SK-N-SH (cell line): ENCODE measurements at regions not wholly inside any gene's neighbourhood (a gene's known extent, or its start where the extent isn't known, plus 50 kb on each side); places are given as distances from the start of the nearest gene placed in this dataset.

ENCODE experiments used
- CTCF ChIA-PET: fragments of 300-600, 350-600 bp; formaldehyde crosslinking; extraction: SDS; loops from one replicate; lab custom pipeline; 2021; lab: Yijun Ruan, JAX
- POLR2A ChIA-PET: fragments of 350-600 bp; sonication (Branson Sonifier 250); formaldehyde crosslinking; extraction: SDS; loops from one replicate; lab custom pipeline; 2020; ENCODE audit warnings: antibody characterized with exemption, inconsistent platforms; lab: Yijun Ruan, JAX
- DNase-seq: peaks from one replicate; pipeline ENCODE4 v3.0.0; 2012
- H2AFZ ChIP-seq: fragments of 200-600 bp; sonication (generic); 2 replicates; pipeline ENCODE4 v1.8.1; 2016; ENCODE audit warnings: antibody characterized with exemption, mild to moderate bottlenecking, low read depth
- H3F3A ChIP-seq: fragments of 200-600 bp; sonication (generic); replicated peaks from 2 replicates; pipeline ENCODE3; 2016; ENCODE audit warnings: antibody characterized with exemption, mild to moderate bottlenecking; ENCODE audit not compliant: insufficient read depth
- H3K27ac ChIP-seq, 2 experiments: fragments of 200-500 bp in 1 of 2; fragments of 200-600 bp in 1 of 2; sonication (Bioruptor generic) in 1 of 2; sonication (generic), shearing (Covaris generic) in 1 of 2; 2 replicates each; pipeline versions ENCODE4 v1.5.1 to v1.6.1; 2014 to 2016; ENCODE audit warnings: low read depth in 2 of 2, inconsistent platforms in 1 of 2, low read length in 1 of 2, mild to moderate bottlenecking in 1 of 2, mixed read lengths in 1 of 2
- H3K27me3 ChIP-seq: fragments of 200-600 bp; sonication (generic), shearing (Covaris generic); 2 replicates; pipeline ENCODE4 v1.6.1; 2016; ENCODE audit warnings: mixed run types; ENCODE audit not compliant: insufficient read depth
- H3K36me3 ChIP-seq, 2 experiments: fragments of 200-500 bp in 1 of 2; fragments of 200-600 bp in 1 of 2; sonication (Bioruptor generic) in 1 of 2; sonication (generic) in 1 of 2; replicated peaks in 1 of 2; 2 replicates each; pipeline versions ENCODE3 to v1.5.1; 2014 to 2016; ENCODE audit warnings: low read length in 1 of 2, mild to moderate bottlenecking in 1 of 2; ENCODE audit not compliant: insufficient read depth in 2 of 2, control insufficient read depth in 1 of 2
- H3K4me1 ChIP-seq, 2 experiments: fragments of 200-500 bp in 1 of 2; fragments of 200-600 bp in 1 of 2; sonication (Bioruptor generic) in 1 of 2; sonication (generic), shearing (Covaris generic) in 1 of 2; 2 replicates each; pipeline versions ENCODE4 v1.5.1 to v1.6.1; 2014 to 2016; ENCODE audit warnings: low read depth in 1 of 2, low read length in 1 of 2, mixed run types in 1 of 2; ENCODE audit not compliant: insufficient read depth in 2 of 2, control insufficient read depth in 1 of 2
- H3K4me2 ChIP-seq: fragments of 200-600 bp; sonication (generic), shearing (Covaris generic); 2 replicates; pipeline ENCODE4 v1.6.1; 2017; ENCODE audit warnings: mixed run types
- H3K4me3 ChIP-seq, 2 experiments: fragments of 200-500 bp in 1 of 2; fragments of 200-600 bp in 1 of 2; sonication (Bioruptor generic) in 1 of 2; sonication (generic), shearing (Covaris generic) in 1 of 2; 2 replicates each; pipeline versions ENCODE4 v1.5.1 to v1.8.1; 2014 to 2016; ENCODE audit warnings: low read depth in 2 of 2, inconsistent platforms in 1 of 2, low read length in 1 of 2, mild to moderate bottlenecking in 1 of 2, mixed read lengths in 1 of 2, moderate library complexity in 1 of 2
- H3K79me2 ChIP-seq: fragments of 200-600 bp; sonication (generic); 2 replicates; pipeline ENCODE4 v1.8.1; 2017; ENCODE audit warnings: mild to moderate bottlenecking; ENCODE audit not compliant: insufficient read depth
- H3K9ac ChIP-seq: fragments of 200-600 bp; sonication (generic); 2 replicates; pipeline ENCODE4 v1.6.1; 2017; ENCODE audit warnings: mixed run types
- H3K9me2 ChIP-seq: fragments of 200-600 bp; sonication (generic); 2 replicates; pipeline ENCODE4 v1.6.1; 2017; ENCODE audit warnings: mixed run types
- H3K9me3 ChIP-seq: fragments of 200-600 bp; sonication (generic); 2 replicates; pipeline ENCODE4 v1.6.1; 2017; ENCODE audit warnings: mixed run types, mild to moderate bottlenecking, moderate library complexity
- H4K20me1 ChIP-seq: fragments of 200-600 bp; sonication (generic); 2 replicates; pipeline ENCODE4 v1.6.1; 2017; ENCODE audit warnings: mild to moderate bottlenecking, mixed run types; ENCODE audit not compliant: insufficient read depth
- CTCF ChIP-seq: fragments of 200-600 bp; sonication (generic); IDR thresholded peaks from 2 replicates; pipeline ENCODE4 v1.6.1; 2017; ENCODE audit warnings: antibody characterized with exemption, mild to moderate bottlenecking, moderate library complexity
- ELF1 ChIP-seq: IDR thresholded peaks from 2 replicates; pipeline ENCODE4 v1.4.0; 2012
- FOSL2 ChIP-seq: IDR thresholded peaks from 2 replicates; pipeline ENCODE4 v1.4.0; 2012; ENCODE audit warnings: low read depth, mild to moderate bottlenecking, moderate library complexity, borderline replicate concordance
- MAX ChIP-seq: IDR thresholded peaks from 2 replicates; pipeline ENCODE4 v1.4.0; 2012; ENCODE audit warnings: low read depth
- MEF2A ChIP-seq: IDR thresholded peaks from 2 replicates; pipeline ENCODE4 v1.4.0; 2012; ENCODE audit warnings: low read depth, borderline replicate concordance
- MXI1 ChIP-seq: IDR thresholded peaks from 2 replicates; pipeline ENCODE4 v1.6.1; 2012; ENCODE audit warnings: mild to moderate bottlenecking, low read depth, low read length, improper control_type of control experiment
- PBX3 ChIP-seq: IDR thresholded peaks from 2 replicates; pipeline ENCODE4; 2012
- POLR2AphosphoS5 ChIP-seq: IDR thresholded peaks from 2 replicates; pipeline ENCODE4 v1.6.1; 2012; ENCODE audit warnings: low read depth, low read length
- RAD21 ChIP-seq: IDR thresholded peaks from 2 replicates; pipeline ENCODE4 v1.6.1; 2012; ENCODE audit warnings: mild to moderate bottlenecking, low read length
- RCOR1 ChIP-seq: fragments of 150-350 bp; IDR thresholded peaks from 2 replicates; pipeline ENCODE4 v1.6.1; 2017; ENCODE audit warnings: antibody characterized with exemption, low read length
- REST ChIP-seq: IDR thresholded peaks from 2 replicates; pipeline ENCODE4 v1.6.1; 2012; ENCODE audit warnings: mild to moderate bottlenecking, low read depth, low read length, moderate library complexity
- RFX5 ChIP-seq: IDR thresholded peaks from 2 replicates; pipeline ENCODE4 v1.6.1; 2012; ENCODE audit warnings: mild to moderate bottlenecking, improper control_type of control experiment, low read length
- SMC3 ChIP-seq: IDR thresholded peaks from 2 replicates; pipeline ENCODE4 v1.6.1; 2012; ENCODE audit warnings: low read depth, low read length, improper control_type of control experiment
- TAF1 ChIP-seq: IDR thresholded peaks from 2 replicates; pipeline ENCODE4 v1.6.1; 2012; ENCODE audit warnings: low read depth, mild to moderate bottlenecking, low read length, moderate library complexity, borderline replicate concordance
- TEAD4 ChIP-seq: IDR thresholded peaks from 2 replicates; pipeline ENCODE4 v1.4.0; 2012; ENCODE audit warnings: mild to moderate bottlenecking, borderline replicate concordance; ENCODE audit not compliant: insufficient read depth
- YY1 ChIP-seq: IDR thresholded peaks from 2 replicates; pipeline ENCODE4 v1.4.0; 2012; ENCODE audit warnings: low read depth, mild to moderate bottlenecking
- ZBTB33 ChIP-seq: IDR thresholded peaks from 2 replicates; pipeline ENCODE4 v1.4.0; 2012; ENCODE audit warnings: low read depth, borderline replicate concordance
- WGBS: methylation state at CpG from one replicate; pipeline ENCODE4 v1.1.6; 2017; ENCODE audit warnings: low lambda C conversion rate; 5-methylcytosine and 5-hydroxymethylcytosine counted together

GRCh38 chr2:82803307-82803706 is 1655.8 kb downstream of the SUCLG1 start:
- DNase-seq: no peak
- Histone ChIP-seq H3K9me3 (no peaks in the 10 kb centered on the region; the same call in 1 of the 2 replicates), H2AFZ (no peak overlapping the region), H3K4me2 (no peak overlapping the region), H3K4me3 (no peak overlapping the region), H3K27ac (no peak overlapping the region), H3K9ac (no peak overlapping the region), H3F3A (no peaks in the 10 kb centered on the region), H3K36me3 (no peaks in the 10 kb centered on the region), H3K4me1 (no peaks in the 10 kb centered on the region), H4K20me1 (no peaks in the 10 kb centered on the region), H3K9me2 (no peaks in the 10 kb centered on the region), H3K27me3 (no peaks in the 10 kb centered on the region)
- ChIA-PET CTCF (no interaction called here), POLR2A (no interaction called here)
- WGBS: 20% methylated on average over 1 of the region's 2 CpGs
- TF ChIP-seq RCOR1: no peak
- TF ChIP-seq RAD21: no peak
- TF ChIP-seq SMC3: no peak
- no peak for TF ChIP-seq PBX3
- TF ChIP-seq FOSL2: no peak
- TF ChIP-seq RFX5: no peak
- TF ChIP-seq TAF1: no peak
- no peak for TF ChIP-seq MAX
- no peak for TF ChIP-seq MEF2A
- no peak for TF ChIP-seq REST
- TF ChIP-seq CTCF: no peak
- TF ChIP-seq YY1: no peak
- no peak for TF ChIP-seq ZBTB33
- TF ChIP-seq MXI1: no peak
- no peak for TF ChIP-seq ELF1
- TF ChIP-seq POLR2AphosphoS5: no peak
- no peak for TF ChIP-seq TEAD4
- TF ChIP-seq, all 33 proteins: peak for 0
- no peaks in the 10 kb centered on the region for H3K79me2 ChIP-seq
